Activated CD8-positive, alpha-beta memory T cell treated with anti-CD3 and anti-CD28 coated beads, Interleukin-2, amount 10 ng/mL, durations not matched to agents 7 days and 5 days (primary cell): ENCODE measurements at regions not wholly inside any gene's neighbourhood (a gene's known extent, or its start where the extent isn't known, plus 50 kb on each side); places are given as distances from the start of the nearest gene placed in this dataset.

Source experiments
- ATAC-seq: fragments of 150-1000 bp; cut with Tn5 transposase; one replicate; pipeline ENCODE4 v1.10.0; 2021; ENCODE audit warnings: moderate library complexity
- CTCF ChIA-PET: fragments of 350-600 bp; sonication (Branson Sonifier 250); formaldehyde crosslinking; loops from one replicate; lab custom pipeline; 2021; ENCODE audit warnings: antibody characterized with exemption; lab: Charles Lee
- DNase-seq: peaks from one replicate; pipeline ENCODE4 v3.0.0-alpha.2; 2020
- H3K27ac Mint-ChIP-seq: one replicate; pipeline ENCODE4 v1.8.0; 2021; ENCODE audit warnings: mild to moderate bottlenecking, mixed read lengths
- H3K27me3 Mint-ChIP-seq: one replicate; pipeline ENCODE4 v1.8.0; 2021; ENCODE audit warnings: mixed read lengths
- H3K36me3 Mint-ChIP-seq: one replicate; pipeline ENCODE4 v1.8.0; 2021; ENCODE audit warnings: mild to moderate bottlenecking, mixed read lengths
- H3K4me1 Mint-ChIP-seq: one replicate; pipeline ENCODE4 v1.8.0; 2021; ENCODE audit warnings: mixed read lengths
- H3K4me3 Mint-ChIP-seq: one replicate; pipeline ENCODE4 v1.8.0; 2021; ENCODE audit warnings: mild to moderate bottlenecking, moderate library complexity, mixed read lengths
- H3K9me3 Mint-ChIP-seq: one replicate; pipeline ENCODE4 v1.8.0; 2022; ENCODE audit warnings: low read depth, mixed read lengths

GRCh38 chr11:70796648-70797227 is 398.4 kb downstream of the CTTN start:
- Mint-ChIP-seq H3K4me1 (no peaks in the 10 kb centered on the region), H3K27ac (no peak overlapping the region), H3K27me3 (no peaks in the 10 kb centered on the region), H3K4me3 (no peak overlapping the region), H3K9me3 (peaks cover 24% of the 10 kb centered on the region), H3K36me3 (no peaks in the 10 kb centered on the region)
- ATAC-seq (no peak), DNase-seq (no peak)
- CTCF ChIA-PET, result no interaction called here

- CTCF ChIA-PET, result no interaction called here
- Mint-ChIP-seq H3K4me3 (no peak overlapping the region), H3K27ac (no peak overlapping the region), H3K36me3 (no peaks in the 10 kb centered on the region), H3K27me3 (no peaks in the 10 kb centered on the region), H3K4me1 (no peaks in the 10 kb centered on the region), H3K9me3 (peaks cover 19% of the 10 kb centered on the region)
- ATAC-seq (no peak), DNase-seq (no peak)
Observed at GRCh38 chr11:70798296-70798695, 400.0 kb downstream of the CTTN start.

DNA sequence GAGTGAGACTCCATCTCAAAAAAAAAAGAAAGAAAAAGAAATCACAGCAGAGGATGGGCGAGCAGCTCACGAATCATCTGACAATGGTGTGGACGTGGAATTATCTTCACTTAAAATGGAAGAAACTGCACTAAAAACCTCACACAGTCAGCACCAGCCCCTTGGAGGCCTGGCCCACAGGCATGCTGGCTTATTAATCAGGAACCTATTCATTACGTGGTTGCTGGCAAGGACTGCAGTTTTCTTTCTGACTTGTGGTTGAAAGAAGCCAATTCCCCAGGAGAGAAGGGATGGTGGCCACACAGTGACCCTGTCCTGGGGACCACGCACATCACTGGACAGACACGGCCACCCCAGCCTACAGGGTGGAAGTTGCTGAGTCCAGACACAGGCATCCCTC is 401.1 kb downstream of the CTTN start:
- no peaks in the 10 kb centered on the region for H3K27me3 Mint-ChIP-seq
- peaks cover 13% of the 10 kb centered on the region for H3K9me3 Mint-ChIP-seq
- CTCF ChIA-PET, result no interaction called here
- H3K27ac Mint-ChIP-seq, result no peak overlapping the region
- DNase-seq (no peak), ATAC-seq (no peak)
- H3K36me3 Mint-ChIP-seq, result no peaks in the 10 kb centered on the region
- H3K4me1 Mint-ChIP-seq, result no peaks in the 10 kb centered on the region
- no peak overlapping the region for H3K4me3 Mint-ChIP-seq

GRCh38 chr11:70802185-70802584 is 403.9 kb downstream of the CTTN start:
- ATAC-seq, result no peak
- no peaks in the 10 kb centered on the region for H3K27me3 Mint-ChIP-seq

DNA sequence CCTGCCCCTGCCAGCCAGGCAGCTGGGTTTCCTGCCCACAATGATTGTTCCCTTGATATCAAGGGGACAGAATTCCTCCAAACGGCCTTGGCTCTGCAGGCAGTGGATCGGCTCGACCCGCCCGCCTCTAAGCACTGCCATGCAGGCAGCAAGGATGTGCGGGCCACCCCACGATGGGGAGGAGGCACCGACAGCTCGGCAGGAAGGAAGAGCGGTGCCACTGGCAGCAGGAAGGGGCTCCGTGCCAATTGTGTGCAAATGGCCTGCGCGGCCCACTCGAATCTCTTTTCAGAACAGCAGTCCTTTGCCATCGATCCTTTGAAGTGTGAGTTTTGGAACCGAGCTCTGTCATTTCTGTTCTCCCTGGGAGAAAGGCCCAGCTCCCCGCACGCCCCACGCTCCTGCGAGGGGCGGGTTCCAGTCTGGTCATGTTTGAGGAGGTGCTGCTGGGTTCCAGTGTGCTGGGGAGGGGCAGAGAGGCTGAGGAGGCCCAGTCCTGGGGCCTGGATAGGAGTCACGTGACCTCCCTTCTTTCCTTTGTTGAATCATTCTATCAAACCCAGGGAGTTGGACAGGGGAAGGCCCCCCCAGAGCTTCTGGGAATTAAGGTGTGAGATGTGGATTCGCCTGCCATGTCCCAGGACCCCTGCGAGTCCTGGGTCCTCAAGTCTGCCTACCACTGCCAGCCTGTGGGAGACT is 406.0 kb downstream of the CTTN start:
- no peaks in the 10 kb centered on the region for H3K9me3 Mint-ChIP-seq
- no peak overlapping the region for H3K27ac Mint-ChIP-seq
- H3K27me3 Mint-ChIP-seq, result no peaks in the 10 kb centered on the region
- H3K36me3 Mint-ChIP-seq, result no peaks in the 10 kb centered on the region
- CTCF ChIA-PET, result no interaction called here
- no peaks in the 10 kb centered on the region for H3K4me1 Mint-ChIP-seq
- DNase-seq (no peak), ATAC-seq (no peak)
- H3K4me3 Mint-ChIP-seq, result no peak overlapping the region

More at GRCh38 chr11:70802185-70802584, 403.9 kb downstream of the CTTN start:
- H3K4me3 Mint-ChIP-seq, result no peak overlapping the region
- peaks cover 2% of the 10 kb centered on the region for H3K9me3 Mint-ChIP-seq
- CTCF ChIA-PET, result no interaction called here
- H3K36me3 Mint-ChIP-seq, result no peaks in the 10 kb centered on the region
- no peak overlapping the region for H3K27ac Mint-ChIP-seq
- no peaks in the 10 kb centered on the region for H3K4me1 Mint-ChIP-seq
- DNase-seq, result no peak

- CTCF ChIA-PET, result interaction anchor here (0.7 kb wide), 1 partner anchor 10 kb away, joined by 3 read pairs; no protein-coding TSS in a partner anchor
- H3K4me1 Mint-ChIP-seq, result no peaks in the 10 kb centered on the region
- no peak for ATAC-seq
- no peak overlapping the region for H3K27ac Mint-ChIP-seq
- H3K9me3 Mint-ChIP-seq, result no peaks in the 10 kb centered on the region
- H3K36me3 Mint-ChIP-seq, result no peaks in the 10 kb centered on the region
- H3K27me3 Mint-ChIP-seq, result no peaks in the 10 kb centered on the region
- DNase-seq, result no peak
- no peak overlapping the region for H3K4me3 Mint-ChIP-seq
Observed at GRCh38 chr11:70805243-70805642, 406.9 kb downstream of the CTTN start.

DNA sequence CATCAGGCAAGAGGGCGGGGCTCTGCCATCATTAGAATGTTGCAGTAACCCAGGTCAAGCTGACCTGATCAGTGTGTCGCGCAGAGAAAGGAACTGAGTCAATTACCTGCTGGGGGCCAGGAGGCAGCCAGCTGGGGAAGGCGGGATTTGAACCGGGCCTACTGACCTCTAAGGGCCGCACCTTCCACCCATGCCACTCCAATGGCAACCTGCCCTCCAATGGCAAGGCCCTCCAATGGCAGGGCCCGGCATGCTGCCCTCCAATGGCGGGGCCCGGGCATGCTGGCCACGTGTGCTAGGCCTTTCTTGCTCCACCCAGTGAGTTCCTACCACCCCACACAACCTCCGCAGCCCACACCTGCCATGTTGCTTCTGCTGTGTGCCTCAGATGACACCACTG is 407.6 kb downstream of the CTTN start:
- no peak for ATAC-seq
- DNase-seq, result no peak
- H3K4me3 Mint-ChIP-seq, result no peak overlapping the region
- CTCF ChIA-PET, result no interaction called here
- H3K27me3 Mint-ChIP-seq, result no peaks in the 10 kb centered on the region
- H3K9me3 Mint-ChIP-seq, result no peaks in the 10 kb centered on the region
- no peaks in the 10 kb centered on the region for H3K36me3 Mint-ChIP-seq
- no peaks in the 10 kb centered on the region for H3K4me1 Mint-ChIP-seq
- H3K27ac Mint-ChIP-seq, result no peak overlapping the region

GRCh38 chr11:70806461-70807194 is 408.3 kb downstream of the CTTN start:
- Mint-ChIP-seq H3K27me3 (no peaks in the 10 kb centered on the region), H3K27ac (no peak overlapping the region), H3K36me3 (no peaks in the 10 kb centered on the region), H3K4me3 (no peak overlapping the region), H3K4me1 (no peaks in the 10 kb centered on the region), H3K9me3 (no peaks in the 10 kb centered on the region)
- CTCF ChIA-PET, result no interaction called here
- DNase-seq, result no peak
- no peak for ATAC-seq

GRCh38 chr11:70807195-70807543 is 408.8 kb downstream of the CTTN start:
- ATAC-seq, result no peak
- CTCF ChIA-PET, result no interaction called here
- no peak for DNase-seq
- no peaks in the 10 kb centered on the region for H3K4me1 Mint-ChIP-seq
- H3K4me3 Mint-ChIP-seq, result no peak overlapping the region
- no peaks in the 10 kb centered on the region for H3K9me3 Mint-ChIP-seq
- no peaks in the 10 kb centered on the region for H3K27me3 Mint-ChIP-seq
- H3K27ac Mint-ChIP-seq, result no peak overlapping the region
- H3K36me3 Mint-ChIP-seq, result no peaks in the 10 kb centered on the region

- Mint-ChIP-seq H3K4me3 (no peak overlapping the region), H3K36me3 (no peaks in the 10 kb centered on the region), H3K27ac (no peak overlapping the region), H3K4me1 (no peaks in the 10 kb centered on the region), H3K9me3 (no peaks in the 10 kb centered on the region), H3K27me3 (no peaks in the 10 kb centered on the region)
- CTCF ChIA-PET, result no interaction called here
- no peak for DNase-seq
- ATAC-seq, result no peak
Observed at GRCh38 chr11:70808686-70809375, 410.5 kb downstream of the CTTN start.

DNA sequence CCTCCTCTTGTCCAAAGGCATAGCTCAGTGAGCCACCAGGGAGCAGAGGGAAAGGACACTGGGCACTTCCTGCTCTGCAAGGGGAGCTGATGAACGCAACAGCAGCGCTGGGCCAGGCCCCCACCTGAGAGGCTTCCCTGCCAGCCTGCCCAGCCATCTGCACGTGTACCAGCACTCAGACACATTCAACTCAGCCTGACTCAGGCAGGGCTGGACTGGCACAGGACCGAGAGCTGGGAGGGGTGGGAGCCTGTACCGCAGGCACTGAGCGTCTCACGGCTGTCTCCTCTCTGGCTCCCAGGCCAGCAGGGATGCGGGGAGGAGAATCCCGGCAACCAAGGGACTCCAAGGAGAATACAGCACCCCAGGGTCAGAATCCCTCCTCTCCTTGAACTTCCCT is 411.8 kb downstream of the CTTN start:
- no peak overlapping the region for H3K4me3 Mint-ChIP-seq
- DNase-seq, result no peak
- no peak for ATAC-seq
- CTCF ChIA-PET, result no interaction called here
- H3K27ac Mint-ChIP-seq, result no peak overlapping the region
- H3K27me3 Mint-ChIP-seq, result no peaks in the 10 kb centered on the region
- no peaks in the 10 kb centered on the region for H3K4me1 Mint-ChIP-seq
- no peaks in the 10 kb centered on the region for H3K9me3 Mint-ChIP-seq
- H3K36me3 Mint-ChIP-seq, result no peaks in the 10 kb centered on the region

DNA sequence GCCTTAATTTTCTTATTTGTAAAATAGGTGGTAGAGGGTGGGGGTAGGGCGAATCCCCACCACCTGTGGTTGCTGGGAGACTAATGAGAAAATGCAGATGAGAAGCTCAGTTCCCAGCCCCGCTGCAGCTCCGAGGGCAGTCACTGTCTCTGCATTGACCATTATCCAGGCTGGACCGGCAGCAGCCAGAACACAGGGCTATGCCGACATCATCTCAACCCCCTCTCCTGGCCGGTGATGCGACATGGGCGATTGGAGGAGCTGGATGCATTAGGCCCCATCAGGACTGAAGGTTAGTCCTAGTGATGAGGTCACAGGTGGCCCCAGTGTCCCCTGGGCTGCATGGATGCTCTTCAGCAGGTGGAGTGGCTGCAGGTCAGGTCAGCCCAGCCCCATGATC is 412.4 kb downstream of the CTTN start:
- H3K27me3 Mint-ChIP-seq, result no peaks in the 10 kb centered on the region
- DNase-seq (no peak), ATAC-seq (no peak)
- no peak overlapping the region for H3K4me3 Mint-ChIP-seq
- no peaks in the 10 kb centered on the region for H3K36me3 Mint-ChIP-seq
- H3K4me1 Mint-ChIP-seq, result no peaks in the 10 kb centered on the region
- no peak overlapping the region for H3K27ac Mint-ChIP-seq
- CTCF ChIA-PET, result no interaction called here
- H3K9me3 Mint-ChIP-seq, result no peaks in the 10 kb centered on the region

- no peaks in the 10 kb centered on the region for H3K36me3 Mint-ChIP-seq
- no peak overlapping the region for H3K4me3 Mint-ChIP-seq
- ATAC-seq (no peak), DNase-seq (no peak)
- CTCF ChIA-PET, result no interaction called here
- no peak overlapping the region for H3K27ac Mint-ChIP-seq
- no peaks in the 10 kb centered on the region for H3K27me3 Mint-ChIP-seq
- H3K9me3 Mint-ChIP-seq, result no peaks in the 10 kb centered on the region
- H3K4me1 Mint-ChIP-seq, result no peaks in the 10 kb centered on the region
Observed at GRCh38 chr11:70811483-70811882, 413.2 kb downstream of the CTTN start.

- Mint-ChIP-seq H3K9me3 (no peaks in the 10 kb centered on the region), H3K4me3 (no peak overlapping the region), H3K4me1 (no peaks in the 10 kb centered on the region), H3K36me3 (no peaks in the 10 kb centered on the region), H3K27ac (no peak overlapping the region), H3K27me3 (no peaks in the 10 kb centered on the region)
- CTCF ChIA-PET, result no interaction called here
- DNase-seq (no peak), ATAC-seq (no peak)
Observed at GRCh38 chr11:70811915-70812314, 413.6 kb downstream of the CTTN start.
